Uterus (tissue), 2 donors: ENCODE measurements at regions not wholly inside any gene's neighbourhood (a gene's known extent, or its start where the extent isn't known, plus 50 kb on each side); places are given as distances from the start of the nearest gene placed in this dataset.

Experiments
- CTCF ChIP-seq, 4 experiments: fragments of 200-600 bp in 2 of 4; fragments of 450-650 bp in 2 of 4; sonication (generic) in 2 of 4; IDR thresholded peaks; one replicate each; pipeline ENCODE4 v1.5.1; 2016 to 2019; ENCODE audit warnings: antibody characterized with exemption in 4 of 4, mild to moderate bottlenecking in 2 of 4, moderate library complexity in 1 of 4
- POLR2A ChIP-seq, 2 donors: fragments of 450-650 bp; IDR thresholded peaks; one replicate each; pipeline ENCODE4 v1.6.1; 2016; ENCODE audit warnings: antibody characterized with exemption in 2 of 2, mild to moderate bottlenecking in 1 of 2, moderate library complexity in 1 of 2

GRCh38 chr18:75123113-75123512 lies 85.8 kb downstream of the PTGR3 start:
- TF ChIP-seq CTCF (IDR thresholded peaks at IDR 0.05) (no peak), POLR2A (IDR thresholded peaks at IDR 0.05) (no peak)
